AG04449 (cell line): ENCODE measurements at regions not wholly inside any gene's neighbourhood (a gene's known extent, or its start where the extent isn't known, plus 50 kb on each side); places are given as distances from the start of the nearest gene placed in this dataset.
"Not testable (repeated sequence)": the region's sequence is repeated elsewhere in the genome, so short reads cannot be mapped to it uniquely, and the experiment has no call there.

Experiments
- CTCF ChIA-PET: fragments of 350-600 bp; formaldehyde crosslinking; extraction: SDS; loops from one replicate; lab custom pipeline; 2021; ENCODE audit warnings: antibody characterized with exemption; lab: Yijun Ruan, JAX
- POLR2A ChIA-PET: fragments of 400-600, 350-600 bp; formaldehyde crosslinking; extraction: SDS; loops from one replicate; lab custom pipeline; 2020; ENCODE audit warnings: antibody characterized with exemption, inconsistent platforms; lab: Yijun Ruan, JAX
- DNase-seq: peaks from one replicate; pipeline ENCODE4 v3.0.0-alpha.2; 2010; ENCODE audit warnings: low read depth, low spot score
- H3K4me3 ChIP-seq: 2 replicates; pipeline ENCODE4 v1.5.1; 2011; ENCODE audit warnings: low read depth, mild to moderate bottlenecking, control low read depth, low read length
- CTCF ChIP-seq: IDR thresholded peaks from one replicate; pipeline ENCODE4 v1.5.1; 2011; ENCODE audit warnings: mild to moderate bottlenecking, moderate library complexity, low read length, control low read depth, inconsistent platforms; ENCODE audit not compliant: insufficient read depth; ENCODE audit errors: missing control alignments

GRCh38 chr10:43843321-43844101, 194.8 kb upstream of the ZNF32 start:
- DNase-seq: peak; percentile 54
- CTCF ChIA-PET: interaction anchor here (0.8 kb wide), 1 partner anchor 14 kb away, joined by 5 read pairs; no protein-coding TSS in a partner anchor
- no peak for TF ChIP-seq CTCF
- H3K4me3 ChIP-seq: no peak overlapping the region; the same call in 1 of the 2 replicates
- POLR2A ChIA-PET: interaction anchor here (0.6 to 1.4 kb wide), 2 partner anchors 15 to 26 kb away, joined by 3 to 6 read pairs; no protein-coding TSS in a partner anchor

- no peak for TF ChIP-seq CTCF
- ChIA-PET CTCF (interaction anchor here (0.8 to 1.2 kb wide), 2 partner anchors 13 to 151 kb away, joined by 4 to 5 read pairs; no protein-coding TSS in a partner anchor), POLR2A (interaction anchor here (0.8 to 1.4 kb wide), 2 partner anchors 19 to 25 kb away, joined by 3 to 6 read pairs; no protein-coding TSS in a partner anchor)
- no peak overlapping the region for H3K4me3 ChIP-seq
- DNase-seq: no peak
Measured at GRCh38 chr10:43842496-43842895, 193.8 kb upstream of the ZNF32 start.

- no peak for DNase-seq
- ChIA-PET POLR2A (no interaction called here), CTCF (interaction anchor here (1.2 kb wide), 1 partner anchor 151 kb away, joined by 4 read pairs; no protein-coding TSS in a partner anchor)
- TF ChIP-seq CTCF: no peak
- H3K4me3 ChIP-seq: no peak overlapping the region
Measured at GRCh38 chr10:43842072-43842471, 193.4 kb upstream of the ZNF32 start.

GRCh38 chr10:43839973-43840372, 191.3 kb upstream of the ZNF32 start:
- no peak overlapping the region for H3K4me3 ChIP-seq
- TF ChIP-seq CTCF: no peak
- ChIA-PET CTCF (no interaction called here), POLR2A (no interaction called here)
- DNase-seq: no peak

- H3K4me3 ChIP-seq, CTCF ChIA-PET, POLR2A ChIA-PET, DNase-seq: not testable (repeated sequence)
Measured at GRCh38 chr10:43834751-43835150, 186.1 kb upstream of the ZNF32 start.

GRCh38 chr10:43827853-43828252, 179.2 kb upstream of the ZNF32 start:
- ChIA-PET CTCF (interaction anchor here (1.0 to 2.2 kb wide), 3 partner anchors 15 to 138 kb away, joined by 3 to 5 read pairs (median 3); no protein-coding TSS in a partner anchor), POLR2A (no interaction called here)
- H3K4me3 ChIP-seq: no peak overlapping the region
- no peak for DNase-seq
- no peak for TF ChIP-seq CTCF

GRCh38 chr10:43825984-43826383, 177.3 kb upstream of the ZNF32 start:
- TF ChIP-seq CTCF: no peak
- CTCF ChIA-PET: no interaction called here
- no peak overlapping the region for H3K4me3 ChIP-seq
- no peak for DNase-seq
- POLR2A ChIA-PET: no interaction called here
